HCT116 (cell line): ENCODE measurements at regions not wholly inside any gene's neighbourhood (a gene's known extent, or its start where the extent isn't known, plus 50 kb on each side); places are given as distances from the start of the nearest gene placed in this dataset.

Experiments used
- ATAC-seq: fragments of 200-7000 bp; cut with Tn5 transposase; 2 replicates; pipeline ENCODE4 v1.9.1; 2020; ENCODE audit warnings: mild to moderate bottlenecking, moderate library complexity
- BruUV-seq: library from RNA; stranded (reverse); fragments of 400-500 nt; replicated peaks from 2 replicates; lab custom pipeline; 2021; lab: Mats Ljungman, UMichigan
- CTCF ChIA-PET: fragments of 300-600 bp; sonication (Branson Sonifier 250); formaldehyde crosslinking; loops from one replicate; lab custom pipeline; 2021; ENCODE audit warnings: antibody characterized with exemption; lab: Charles Lee
- POLR2A ChIA-PET: fragments of 300-600, 350-600 bp; sonication (Branson Sonifier 250); formaldehyde crosslinking; loops from one replicate; lab custom pipeline; 2021; ENCODE audit warnings: antibody characterized with exemption; lab: Charles Lee
- RAD21 ChIA-PET, 2 experiments: fragments of 300-600 bp; sonication (Branson Sonifier 250); formaldehyde crosslinking; loops; one replicate each; lab custom pipeline; 2023; ENCODE audit warnings: low total read pairs in 2 of 2; ENCODE audit not compliant: uncharacterized antibody in 2 of 2, unreplicated experiment in 2 of 2, low non-redundant PET in 1 of 2; lab: Charles Lee
- DNase-seq: peaks from one replicate; pipeline ENCODE4 v3.0.0-alpha.2; 2010; ENCODE audit warnings: low read depth, low spot score
- H2AFZ ChIP-seq: fragments of 200-600 bp; shearing (Covaris generic), sonication (generic); 2 replicates; pipeline ENCODE4 v1.6.1; 2017; ENCODE audit warnings: low read depth, mixed run types, mixed read lengths, antibody characterized with exemption, low read length; ENCODE audit not compliant: poor library complexity, severe bottlenecking
- H3K27ac ChIP-seq: 2 replicates; pipeline ENCODE4 v1.5.1; 2012; ENCODE audit warnings: low read depth, low read length
- H3K27me3 ChIP-seq: fragments of 200-600 bp; sonication (generic); 2 replicates; pipeline ENCODE4 v1.6.1; 2016; ENCODE audit warnings: mixed run types, low read length, mixed read lengths; ENCODE audit not compliant: insufficient read depth
- H3K36me3 ChIP-seq, 2 experiments: fragments of 200-500 bp in 1 of 2; fragments of 200-600 bp in 1 of 2; sonication (Bioruptor generic) in 1 of 2; sonication (generic) in 1 of 2; 2 replicates each; pipeline versions ENCODE4 v1.5.1 to v1.6.1; 2014 to 2016; ENCODE audit warnings: low read length in 2 of 2, inconsistent platforms in 1 of 2, mixed read lengths in 1 of 2, mixed run types in 1 of 2; ENCODE audit not compliant: insufficient read depth in 2 of 2, control insufficient read depth in 1 of 2
- H3K4me1 ChIP-seq, 2 experiments: fragments of 200-600 bp in 1 of 2; sonication (generic) in 1 of 2; 2 replicates each; pipeline versions ENCODE4 v1.5.1 to v1.6.1; 2012 to 2017; ENCODE audit warnings: low read length in 2 of 2, inconsistent platforms in 1 of 2, mild to moderate bottlenecking in 1 of 2, mixed read lengths in 1 of 2, mixed run types in 1 of 2, moderate library complexity in 1 of 2; ENCODE audit not compliant: insufficient read depth in 2 of 2, control insufficient read depth in 1 of 2
- H3K4me2 ChIP-seq: fragments of 200-600 bp; sonication (generic); 2 replicates; pipeline ENCODE4 v1.6.1; 2017; ENCODE audit warnings: mixed run types, low read length, mixed read lengths
- H3K4me3 ChIP-seq, 2 experiments: fragments of 200-600 bp in 1 of 2; sonication (generic) in 1 of 2; replicated peaks in 1 of 2; 2 replicates each; pipeline ENCODE4 v1.5.1; 2011 to 2016; ENCODE audit warnings: low read length in 2 of 2, control low read depth in 1 of 2, low read depth in 1 of 2, mild to moderate bottlenecking in 1 of 2, mixed read lengths in 1 of 2, mixed run types in 1 of 2
- H3K79me2 ChIP-seq: fragments of 200-600 bp; sonication (generic); 2 replicates; pipeline ENCODE4 v1.6.1; 2017; ENCODE audit warnings: mild to moderate bottlenecking, mixed run types, low read length, moderate library complexity, mixed read lengths; ENCODE audit not compliant: insufficient read depth
- H3K9ac ChIP-seq: fragments of 200-600 bp; sonication (generic); 2 replicates; pipeline ENCODE4 v1.6.1; 2016; ENCODE audit warnings: low read length, mixed read lengths
- H3K9me2 ChIP-seq: fragments of 200-600 bp; sonication (generic), shearing (Covaris generic); 2 replicates; pipeline ENCODE4 v1.6.1; 2017; ENCODE audit warnings: mixed run types, mild to moderate bottlenecking, moderate library complexity; ENCODE audit not compliant: insufficient read depth
- H3K9me3 ChIP-seq, 2 experiments: fragments of 200-500 bp in 1 of 2; fragments of 200-600 bp in 1 of 2; sonication (Bioruptor generic) in 1 of 2; sonication (generic) in 1 of 2; 2 replicates each; pipeline ENCODE4 v1.6.1; 2014 to 2017; ENCODE audit warnings: low read length in 2 of 2, mixed read lengths in 2 of 2, inconsistent platforms in 1 of 2, low read depth in 1 of 2, mild to moderate bottlenecking in 1 of 2, mixed run types in 1 of 2, moderate library complexity in 1 of 2; ENCODE audit not compliant: control insufficient read depth in 1 of 2, insufficient read depth in 1 of 2
- H4K20me1 ChIP-seq: fragments of 200-600 bp; sonication (generic), shearing (Covaris generic); 2 replicates; pipeline ENCODE4 v1.6.1; 2017; ENCODE audit warnings: mixed run types, mild to moderate bottlenecking, moderate library complexity; ENCODE audit not compliant: insufficient read depth
- CBX3 ChIP-seq: IDR thresholded peaks from 2 replicates; pipeline ENCODE4 v1.6.1; 2012; ENCODE audit warnings: low read depth
- CTCF ChIP-seq, 3 experiments: fragments of 200-600 bp in 1 of 3; sonication (generic) in 1 of 3; IDR thresholded peaks in 2 of 3; conservative IDR thresholded peaks in 1 of 3; 2 replicates each; pipeline ENCODE4 v1.5.1; 2012 to 2017; ENCODE audit warnings: low read depth in 2 of 3, low read length in 2 of 3, antibody characterized with exemption in 1 of 3, borderline replicate concordance in 1 of 3, control low read depth in 1 of 3, mild to moderate bottlenecking in 1 of 3, mixed read lengths in 1 of 3, mixed run types in 1 of 3, moderate library complexity in 1 of 3; ENCODE audit not compliant: insufficient read depth in 1 of 3
- EGR1 ChIP-seq: IDR thresholded peaks from 2 replicates; pipeline ENCODE4 v1.6.1; 2012; ENCODE audit warnings: low read depth
- EZH2 ChIP-seq: fragments of 200-600 bp; sonication (generic); IDR thresholded peaks from 2 replicates; pipeline ENCODE4 v1.6.1; 2017; ENCODE audit warnings: antibody characterized with exemption, mixed run types
- EZH2phosphoT487 ChIP-seq: fragments of 200-600 bp; IDR thresholded peaks from 2 replicates; pipeline ENCODE4 v1.6.1; 2018; ENCODE audit warnings: antibody characterized with exemption, borderline replicate concordance
- FOSL1 ChIP-seq: IDR thresholded peaks from 2 replicates; pipeline ENCODE4 v1.6.1; 2012; ENCODE audit warnings: low read depth
- JUND ChIP-seq: IDR thresholded peaks from 2 replicates; pipeline ENCODE4 v1.6.1; 2012
- POLR2A ChIP-seq: IDR thresholded peaks from 2 replicates; pipeline ENCODE4 v1.7.0; 2011; ENCODE audit warnings: borderline replicate concordance; ENCODE audit not compliant: insufficient read depth, insufficient read length; ENCODE audit errors: extremely low read depth
- SIN3A ChIP-seq: IDR thresholded peaks from 2 replicates; pipeline ENCODE4 v1.6.1; 2012; ENCODE audit warnings: low read depth
- intact Hi-C: fragments of 100-400 bp; cut with micrococcal nuclease; formaldehyde crosslinking; loops from 2 replicates; pipeline ENCODE4 v1.10.0; 2022

- no peak overlapping the region for H3K4me3 ChIP-seq
- H3K9me2 ChIP-seq, result no peaks in the 10 kb centered on the region
- no peaks in the 10 kb centered on the region for H3K4me1 ChIP-seq
- no peaks in the 10 kb centered on the region for H3K27me3 ChIP-seq
- RAD21 ChIA-PET, result no interaction called here
- H4K20me1 ChIP-seq, result no peaks in the 10 kb centered on the region
- no peaks in the 10 kb centered on the region for H3K79me2 ChIP-seq
- no peak overlapping the region for H3K9ac ChIP-seq
- H3K9me3 ChIP-seq, result no peaks in the 10 kb centered on the region
- no peak overlapping the region for H3K4me2 ChIP-seq
- POLR2A ChIA-PET, result no interaction called here
- H3K27ac ChIP-seq, result no peak overlapping the region
- intact Hi-C loops, result no loop called here
- H2AFZ ChIP-seq, result no peak overlapping the region
- CTCF ChIA-PET, result no interaction called here
- DNase-seq, result no peak
- TF ChIP-seq EGR1, result no peak
- TF ChIP-seq JUND, result no peak
- TF ChIP-seq POLR2A, result no peak
- TF ChIP-seq EZH2, result no peak
- TF ChIP-seq SIN3A, result no peak
- no peak for TF ChIP-seq FOSL1
- TF ChIP-seq EZH2phosphoT487, result no peak
- TF ChIP-seq CTCF (IDR thresholded peaks at IDR 0.05 in 2 of 3, conservative IDR thresholded peaks at IDR 0.05 in 1 of 3; ENCODE audit: borderline replicate concordance in 1 of 3, insufficient read depth in 1 of 3, low read depth in 2 of 3, low read length in 2 of 3), result no peak
- no peak for TF ChIP-seq CBX3
- no peak for ATAC-seq
- H3K36me3 ChIP-seq, result no peaks in the 10 kb centered on the region
- no TSS peak for BruUV-seq
Observed at GRCh38 chr4:19531906-19532848, 719.5 kb upstream of the SLIT2 start.
